Stimulated activated naive CD4-positive, alpha-beta T cell (primary cell): ENCODE measurements at regions not wholly inside any gene's neighbourhood (a gene's known extent, or its start where the extent isn't known, plus 50 kb on each side); places are given as distances from the start of the nearest gene placed in this dataset.
"Not testable (repeated sequence)": the region's sequence is repeated elsewhere in the genome, so short reads cannot be mapped to it uniquely, and the experiment has no call there.

Experiments
- DNase-seq, 6 experiments: peaks; one replicate each; lab custom pipeline; 2025; lab: John Stamatoyannopoulos, UW

GRCh38 chr9:27808864-27809263, 235.6 kb upstream of the C9orf72 start:
- no peak for DNase-seq

DNA sequence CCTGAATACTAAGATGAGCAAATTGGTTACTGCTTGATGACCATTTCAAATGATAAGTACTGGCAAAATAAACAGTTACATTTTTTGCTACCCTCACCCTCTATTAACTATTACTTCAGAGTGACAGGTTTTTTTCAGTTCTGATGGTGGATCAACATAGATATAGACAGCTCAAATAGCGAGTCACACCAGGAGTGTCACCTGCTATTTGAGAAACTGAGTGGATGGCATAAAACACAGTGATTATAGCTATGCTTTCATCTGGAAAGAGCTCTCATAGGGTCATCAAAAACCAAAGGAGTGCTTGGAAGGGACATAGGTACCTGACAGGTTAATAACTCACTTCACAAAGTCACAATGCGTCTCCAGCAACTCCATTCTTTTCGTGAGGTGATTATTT, 244.5 kb upstream of the C9orf72 start:
- DNase-seq, result no peak

DNA sequence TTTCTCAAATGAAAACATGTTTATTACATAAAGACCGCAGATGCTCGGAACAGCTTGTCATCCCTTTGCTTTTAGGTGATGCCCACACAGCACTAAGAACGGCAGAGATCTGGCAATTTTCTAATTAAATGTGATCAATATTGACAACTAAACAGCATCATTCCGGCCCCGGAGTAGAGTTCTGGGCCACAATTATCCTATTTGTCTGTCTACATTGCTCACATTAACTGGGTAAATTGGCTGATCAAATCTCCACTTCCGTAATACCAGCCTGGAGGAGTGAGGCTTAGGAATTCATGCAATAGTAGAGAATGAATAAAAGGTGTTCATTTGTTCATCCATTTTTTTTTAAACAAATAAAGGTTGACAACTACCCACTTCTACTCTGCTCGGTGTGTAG, 245.1 kb upstream of the C9orf72 start:
- no peak for DNase-seq

DNA sequence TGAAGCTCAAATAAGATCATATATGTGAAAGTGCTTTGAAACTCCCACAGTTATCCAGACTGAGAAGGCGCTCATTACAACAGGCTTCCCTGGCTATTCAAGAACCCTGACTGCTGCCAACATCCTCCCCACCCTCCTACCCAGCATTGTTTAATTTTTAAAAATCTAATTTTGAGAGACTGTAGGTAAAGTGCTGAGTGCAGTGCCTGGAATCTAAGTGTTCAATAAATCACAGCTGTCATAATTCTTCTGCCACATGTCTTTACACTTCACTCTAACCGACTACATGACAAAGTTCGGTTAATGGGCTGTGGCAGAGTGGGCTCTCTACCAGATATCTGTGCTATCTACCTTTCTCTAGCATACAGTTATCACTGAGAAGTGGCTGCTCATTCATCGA, 255.6 kb upstream of the C9orf72 start:
- no peak for DNase-seq

DNA sequence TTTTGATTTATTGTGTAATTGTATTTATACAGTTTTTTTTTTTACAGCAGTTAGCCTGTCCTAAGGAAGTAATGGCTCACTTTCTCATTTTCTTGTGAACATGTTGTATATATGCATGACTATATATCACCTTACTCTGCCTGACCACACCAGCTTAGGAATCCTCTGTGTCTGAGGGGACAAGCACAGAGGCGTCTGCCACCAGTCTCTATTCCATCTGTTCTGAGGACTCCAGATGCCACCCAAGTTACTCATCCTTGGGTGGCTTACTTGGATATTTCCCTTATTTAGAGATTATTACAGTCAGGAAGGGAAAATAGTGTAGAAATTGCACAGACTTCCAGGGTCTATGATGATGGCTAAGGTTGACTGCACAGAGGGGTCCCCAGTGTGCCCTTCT, 256.3 kb upstream of the C9orf72 start:
- no peak for DNase-seq

DNA sequence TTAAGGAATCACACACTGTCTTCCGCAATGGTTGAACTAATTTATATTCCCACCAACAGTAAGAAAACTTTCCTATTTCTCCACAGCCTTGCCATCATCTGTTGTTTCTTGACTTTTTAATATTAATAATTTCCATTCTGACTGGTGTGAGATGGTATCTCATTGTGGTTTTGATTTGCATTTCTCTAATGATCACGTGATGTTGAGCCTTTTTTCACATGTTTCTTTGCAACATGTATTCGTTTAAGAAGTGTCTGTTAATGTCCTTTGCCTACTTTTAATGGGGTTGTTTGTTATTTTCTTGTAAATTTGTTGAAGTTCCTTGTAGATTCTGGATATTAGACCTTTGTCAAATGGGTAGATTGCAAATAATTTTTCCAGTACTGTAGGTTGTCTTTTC, 258.8 kb upstream of the C9orf72 start:
- DNase-seq, result not testable (repeated sequence)

- no peak for DNase-seq
These were observed 262.0 kb upstream of the C9orf72 start for GRCh38 chr9:27835286-27835685.

DNA sequence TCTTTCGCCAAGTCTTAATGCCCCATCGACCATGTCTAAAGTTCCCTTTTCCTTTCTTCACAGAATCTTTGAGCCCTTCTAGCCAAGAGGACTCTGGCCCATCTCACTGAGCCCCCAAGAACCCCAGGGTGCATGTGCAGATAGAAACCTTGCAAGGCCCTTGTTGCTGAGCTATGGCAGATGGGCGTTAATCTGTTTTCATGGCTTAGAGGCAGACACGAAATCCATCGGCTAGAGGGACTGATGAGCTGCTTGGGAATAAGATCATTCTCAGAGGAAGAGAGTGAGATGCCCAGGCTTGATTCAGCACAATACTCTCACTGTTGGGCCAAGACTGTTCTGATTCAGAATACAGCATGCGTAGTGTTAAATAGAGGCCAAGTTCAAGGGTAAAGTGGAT, 262.5 kb upstream of the C9orf72 start:
- no peak for DNase-seq

DNA sequence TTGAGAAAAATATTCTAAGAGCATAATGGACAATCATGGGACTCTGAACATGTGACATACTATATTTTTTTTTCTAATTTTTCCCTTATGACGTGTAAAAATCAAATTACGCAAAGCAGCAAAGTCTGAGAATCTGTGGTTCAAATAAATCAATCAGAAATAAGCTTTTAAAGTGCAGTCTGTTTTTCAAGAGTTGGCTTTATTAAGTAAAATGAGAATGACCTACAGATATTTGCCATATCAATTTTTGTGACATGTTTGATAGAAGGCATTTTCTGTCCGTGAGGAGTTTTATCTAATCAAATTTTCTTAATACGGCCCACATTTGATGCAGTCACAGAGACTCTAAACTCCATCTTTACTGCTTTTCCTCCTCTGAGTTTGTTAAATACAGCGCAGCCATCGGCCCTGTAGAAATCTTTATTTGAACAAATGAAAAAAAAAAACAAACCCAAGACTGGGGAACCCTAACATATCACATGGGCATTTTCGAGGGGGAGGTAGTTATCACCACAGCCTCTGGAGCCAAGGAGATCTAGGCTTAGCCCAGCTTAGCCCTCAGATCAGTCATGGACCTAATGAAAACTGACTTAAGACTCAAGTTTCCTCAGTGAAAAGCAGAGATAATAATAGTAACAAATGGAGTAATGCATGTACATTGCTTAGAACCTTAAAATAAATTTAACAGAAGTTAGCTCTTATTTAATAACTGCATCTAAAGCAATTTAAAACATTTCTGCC, 263.6 kb upstream of the C9orf72 start:
- DNase-seq, result no peak

DNA sequence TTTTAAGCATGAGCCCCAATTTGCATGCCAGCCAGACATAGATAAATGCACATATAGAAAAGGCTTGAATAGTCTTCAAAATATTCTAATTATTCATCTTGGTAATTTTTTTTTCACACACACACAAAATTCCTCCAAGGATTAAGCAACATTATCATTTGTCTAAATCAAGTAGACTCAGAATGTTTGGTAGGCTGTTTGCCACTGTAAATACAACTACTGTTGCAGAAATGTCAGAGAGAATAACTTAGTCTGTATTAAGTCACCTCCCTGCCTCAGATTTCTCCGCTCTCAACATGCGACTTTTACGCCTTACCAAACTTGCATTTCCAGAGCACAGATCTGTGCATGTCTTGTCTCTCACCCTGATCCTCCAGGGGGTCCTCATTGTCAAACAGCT, 265.6 kb upstream of the C9orf72 start:
- DNase-seq, result no peak

DNA sequence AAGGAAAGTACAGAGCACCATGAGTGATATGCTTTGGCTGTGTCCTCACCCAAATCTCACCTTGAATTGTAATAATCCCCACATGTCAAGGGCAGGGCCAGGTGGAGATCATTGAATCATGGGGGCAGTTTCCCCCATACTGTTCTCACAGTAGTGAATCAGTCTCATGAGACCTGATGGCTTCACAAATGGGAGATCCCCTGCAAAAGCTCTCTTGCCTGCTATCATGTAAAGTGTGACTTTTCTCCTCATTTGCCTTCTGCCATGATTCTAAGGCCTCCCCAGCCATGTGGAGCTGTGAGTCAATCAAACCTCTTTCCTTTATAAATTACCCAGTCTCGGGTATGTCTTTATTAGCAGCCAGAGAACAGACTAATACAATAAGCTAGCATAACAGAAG, 266.5 kb upstream of the C9orf72 start:
- DNase-seq, result not testable (repeated sequence)

- no peak for DNase-seq
These were observed 271.5 kb upstream of the C9orf72 start for GRCh38 chr9:27844797-27845196.

- no peak for DNase-seq
These were observed 274.1 kb upstream of the C9orf72 start for GRCh38 chr9:27847380-27847779.

GRCh38 chr9:27847818-27848217, 274.5 kb upstream of the C9orf72 start:
- DNase-seq, result no peak

- no peak for DNase-seq
These were observed 275.0 kb upstream of the C9orf72 start for GRCh38 chr9:27848315-27848714.

DNA sequence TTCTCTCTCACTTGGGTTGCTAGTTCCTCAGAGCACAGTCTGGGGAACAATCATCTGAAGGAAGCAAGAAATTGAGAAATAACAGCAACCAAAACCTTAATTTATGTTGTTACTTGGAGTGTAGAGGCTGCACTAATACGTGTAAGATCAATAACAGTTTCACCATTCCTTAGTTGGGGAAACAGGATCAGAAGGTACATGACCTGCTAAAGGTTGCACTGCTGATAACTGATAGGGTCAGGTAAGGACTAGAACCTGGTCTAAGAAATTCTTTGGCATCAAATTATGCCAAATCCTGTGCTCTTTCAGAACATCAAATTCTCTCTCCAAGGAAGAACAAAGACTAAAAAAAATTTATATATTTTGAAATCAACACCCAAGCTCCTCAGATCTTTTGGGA, 278.6 kb upstream of the C9orf72 start:
- DNase-seq, result no peak

- no peak for DNase-seq
These were observed 280.2 kb upstream of the C9orf72 start for GRCh38 chr9:27853529-27853928.

DNA sequence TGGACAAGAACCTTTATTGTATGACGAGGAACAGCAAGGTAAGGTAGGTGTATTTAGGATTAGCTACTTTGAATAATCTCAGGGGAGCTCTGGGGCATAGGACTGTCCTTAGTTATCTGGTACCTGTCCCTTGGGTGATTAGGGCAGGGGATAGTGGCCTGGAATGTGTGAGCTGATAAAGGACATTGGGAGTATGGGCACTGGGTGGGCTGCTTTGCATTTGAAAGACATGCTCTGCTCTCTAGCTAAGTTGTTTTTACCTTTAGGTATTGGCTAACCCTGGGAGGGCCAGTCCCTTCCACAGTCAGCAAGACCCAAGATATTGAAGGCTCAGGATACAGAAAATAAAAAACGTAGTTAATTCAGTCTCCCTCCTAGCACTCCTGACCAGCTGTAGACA, 282.8 kb upstream of the C9orf72 start:
- DNase-seq, result no peak

DNA sequence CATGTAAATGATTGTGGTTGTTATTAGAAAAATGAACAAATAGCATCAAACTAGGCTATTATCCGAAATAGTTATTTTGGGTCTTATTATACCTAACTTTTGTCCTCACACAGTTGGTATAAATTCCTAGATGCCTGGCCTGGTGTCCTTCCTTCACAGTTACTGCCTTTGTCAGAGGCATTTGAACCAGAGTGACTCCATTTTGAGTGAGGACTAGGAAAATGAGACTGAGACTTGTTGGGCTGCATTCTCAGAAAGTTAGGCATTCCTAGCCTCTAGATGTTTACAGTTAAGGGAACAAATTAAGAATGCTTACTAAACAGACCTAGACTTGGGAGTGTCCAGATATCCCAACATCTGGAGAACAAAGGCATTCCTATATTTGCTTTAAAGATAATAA, 283.5 kb upstream of the C9orf72 start:
- no peak for DNase-seq

- DNase-seq, result no peak
These were observed 288.6 kb upstream of the C9orf72 start for GRCh38 chr9:27861887-27862286.

GRCh38 chr9:27864644-27865438, 291.6 kb upstream of the C9orf72 start:
- no peak for DNase-seq

DNA sequence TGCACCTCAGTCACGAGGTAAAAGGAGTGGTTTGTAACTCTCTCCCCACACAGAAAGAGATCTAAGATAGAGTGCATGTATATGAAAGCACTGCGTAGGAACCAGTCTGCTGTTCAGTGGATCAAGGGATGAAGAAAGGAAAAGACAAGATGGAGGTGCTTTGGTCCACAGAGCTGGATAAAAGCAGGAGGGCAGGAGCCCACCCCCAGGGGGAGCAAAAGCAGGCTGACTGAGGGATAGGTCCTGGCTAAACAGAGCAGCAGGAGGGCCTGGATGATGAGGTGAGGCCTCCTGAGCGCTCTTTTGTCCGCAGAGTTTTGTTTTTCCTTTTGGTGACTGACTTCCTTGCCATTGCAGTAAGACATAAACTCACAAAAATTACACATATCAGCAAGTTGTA, 293.5 kb upstream of the C9orf72 start:
- DNase-seq, result no peak

DNA sequence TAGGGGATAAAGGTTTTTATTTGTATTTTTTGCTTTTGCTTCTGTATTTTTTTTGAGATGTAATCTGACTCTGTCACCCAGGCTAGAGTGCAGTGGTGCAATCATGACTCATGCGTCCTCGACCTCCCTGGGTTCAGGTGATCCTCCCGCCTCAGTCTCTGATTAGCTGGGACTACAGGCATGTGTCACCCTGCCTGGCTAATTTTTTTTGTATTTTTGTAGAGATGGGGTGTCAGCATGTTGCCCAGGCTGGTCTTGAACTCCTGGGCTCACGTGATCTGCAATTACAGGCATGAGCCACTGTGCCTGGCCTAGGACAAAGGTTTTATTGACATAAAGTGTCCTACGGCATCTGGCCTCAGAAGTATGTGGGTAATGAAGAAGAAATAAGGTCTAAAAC, 297.1 kb upstream of the C9orf72 start:
- DNase-seq, result no peak

DNA sequence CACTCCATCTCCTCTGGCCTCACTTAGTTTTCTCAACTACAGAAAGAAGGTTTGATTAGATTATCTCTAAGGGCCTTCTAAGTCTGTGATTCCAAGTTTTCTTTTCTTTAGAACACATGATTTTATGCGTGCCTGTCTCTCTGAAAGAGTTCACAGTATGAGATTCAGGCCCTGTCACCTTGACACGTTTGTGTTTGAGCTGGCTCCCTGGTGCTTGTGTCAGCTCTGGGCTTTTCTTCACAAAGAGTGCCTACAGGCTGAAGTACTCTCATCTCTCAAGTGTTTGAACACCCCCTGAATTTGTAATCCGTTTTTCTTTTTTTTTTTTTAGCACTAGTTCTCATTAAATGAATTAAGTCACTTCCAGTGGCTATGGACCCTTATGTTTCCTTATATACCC, 306.9 kb upstream of the C9orf72 start:
- no peak for DNase-seq
